Sigmoid colon (tissue), 4 donors: ENCODE measurements at regions not wholly inside any gene's neighbourhood (a gene's known extent, or its start where the extent isn't known, plus 50 kb on each side); places are given as distances from the start of the nearest gene placed in this dataset.

Source experiments
- EP300 ChIP-seq, 4 donors: sonication (generic); formaldehyde crosslinking; IDR thresholded peaks; one replicate each; pipeline ENCODE4 v1.6.1; 2017; ENCODE audit warnings: antibody characterized with exemption in 4 of 4
- POLR2A ChIP-seq, 2 donors: fragments of 450-650 bp; IDR thresholded peaks; one replicate each; pipeline ENCODE4 v1.6.1; 2016; ENCODE audit warnings: antibody characterized with exemption in 2 of 2, mild to moderate bottlenecking in 2 of 2, moderate library complexity in 2 of 2
- POLR2AphosphoS5 ChIP-seq, 4 donors: sonication (generic); formaldehyde crosslinking; IDR thresholded peaks; one replicate each; pipeline ENCODE4 v1.6.1; 2017; ENCODE audit warnings: antibody characterized with exemption in 4 of 4
- TF ChIP-seq, protein P1 (sequence below), 4 experiments: fragments of 450-650 bp in 3 of 4; fragments of 200-600 bp in 1 of 4; IDR thresholded peaks; one replicate each; pipeline ENCODE4 v1.5.1; 2016 to 2019; ENCODE audit warnings: antibody characterized with exemption in 4 of 4, mild to moderate bottlenecking in 3 of 4, moderate library complexity in 2 of 4

DNA sequence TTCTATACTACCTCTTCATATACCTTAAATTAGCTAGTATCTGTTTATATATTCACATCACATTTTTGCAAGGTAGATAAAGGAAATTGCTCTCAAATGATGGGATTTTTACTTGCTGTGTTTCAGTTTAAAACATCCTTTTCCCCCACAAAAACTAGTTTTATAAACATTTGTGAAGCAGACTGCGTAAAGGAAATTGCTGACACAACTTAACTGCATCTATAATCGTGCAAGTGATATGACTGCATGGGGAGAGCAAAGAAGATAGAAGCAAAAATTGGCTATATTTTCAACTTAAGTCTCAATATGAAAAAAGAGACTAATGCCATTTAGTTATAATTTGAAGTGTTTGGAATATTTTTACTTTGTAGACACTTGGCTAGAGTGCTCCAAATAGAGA lies 385.2 kb downstream of the C4orf33 start:
- TF ChIP-seq, protein P1, sequence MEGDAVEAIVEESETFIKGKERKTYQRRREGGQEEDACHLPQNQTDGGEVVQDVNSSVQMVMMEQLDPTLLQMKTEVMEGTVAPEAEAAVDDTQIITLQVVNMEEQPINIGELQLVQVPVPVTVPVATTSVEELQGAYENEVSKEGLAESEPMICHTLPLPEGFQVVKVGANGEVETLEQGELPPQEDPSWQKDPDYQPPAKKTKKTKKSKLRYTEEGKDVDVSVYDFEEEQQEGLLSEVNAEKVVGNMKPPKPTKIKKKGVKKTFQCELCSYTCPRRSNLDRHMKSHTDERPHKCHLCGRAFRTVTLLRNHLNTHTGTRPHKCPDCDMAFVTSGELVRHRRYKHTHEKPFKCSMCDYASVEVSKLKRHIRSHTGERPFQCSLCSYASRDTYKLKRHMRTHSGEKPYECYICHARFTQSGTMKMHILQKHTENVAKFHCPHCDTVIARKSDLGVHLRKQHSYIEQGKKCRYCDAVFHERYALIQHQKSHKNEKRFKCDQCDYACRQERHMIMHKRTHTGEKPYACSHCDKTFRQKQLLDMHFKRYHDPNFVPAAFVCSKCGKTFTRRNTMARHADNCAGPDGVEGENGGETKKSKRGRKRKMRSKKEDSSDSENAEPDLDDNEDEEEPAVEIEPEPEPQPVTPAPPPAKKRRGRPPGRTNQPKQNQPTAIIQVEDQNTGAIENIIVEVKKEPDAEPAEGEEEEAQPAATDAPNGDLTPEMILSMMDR (IDR thresholded peaks at IDR 0.05) = no peak
- TF ChIP-seq POLR2A (IDR thresholded peaks at IDR 0.05) = no peak
- TF ChIP-seq EP300 (IDR thresholded peaks at IDR 0.05) = no peak
- no peak for TF ChIP-seq POLR2AphosphoS5 (IDR thresholded peaks at IDR 0.05)
